Activated T-cell treated with anti-CD3 and anti-CD28 coated beads, Interleukin-2, amount 50 U/mL, for 24 hours (primary cell): ENCODE measurements at regions not wholly inside any gene's neighbourhood (a gene's known extent, or its start where the extent isn't known, plus 50 kb on each side); places are given as distances from the start of the nearest gene placed in this dataset.
"Not testable (repeated sequence)": the region's sequence is repeated elsewhere in the genome, so short reads cannot be mapped to it uniquely, and the experiment has no call there.

ENCODE experiments used
- DNase-seq: peaks from one replicate; pipeline ENCODE4 v3.0.0-alpha.2; 2020
- H3K27ac Mint-ChIP-seq: 2 replicates; pipeline ENCODE4 v1.8.0; 2020; ENCODE audit warnings: mild to moderate bottlenecking, mixed read lengths
- H3K27me3 Mint-ChIP-seq: 2 replicates; pipeline ENCODE4 v1.8.0; 2020; ENCODE audit warnings: mixed read lengths
- H3K36me3 Mint-ChIP-seq: 2 replicates; pipeline ENCODE4 v1.8.0; 2020; ENCODE audit warnings: low read depth, mixed read lengths
- H3K4me1 Mint-ChIP-seq: 2 replicates; pipeline ENCODE4 v1.8.0; 2020; ENCODE audit warnings: low read depth, mixed read lengths
- H3K4me3 Mint-ChIP-seq: 2 replicates; pipeline ENCODE4 v1.8.0; 2020; ENCODE audit warnings: mild to moderate bottlenecking, moderate library complexity, mixed read lengths
- H3K9me3 Mint-ChIP-seq: 2 replicates; pipeline ENCODE4 v1.8.0; 2020; ENCODE audit warnings: mixed read lengths

DNA sequence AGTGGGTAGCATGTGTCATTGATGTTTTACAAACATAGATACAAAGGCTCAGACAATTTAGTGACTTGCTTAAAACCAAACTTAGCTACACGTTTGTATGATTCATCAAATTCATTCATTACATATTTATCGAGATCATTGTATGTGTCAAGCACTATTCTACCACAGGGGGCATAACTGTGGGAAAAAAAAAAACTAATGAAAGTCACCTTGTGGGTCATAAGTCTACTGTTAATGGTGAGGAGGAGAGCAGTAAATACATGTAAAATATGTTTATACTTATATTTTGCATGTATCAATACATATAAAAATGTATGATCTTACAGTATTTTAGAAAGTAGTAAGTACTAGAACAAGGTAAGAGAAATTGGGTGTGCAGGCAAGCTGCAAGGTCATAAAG lies 933.8 kb downstream of the IPMK start:
- H3K4me1 Mint-ChIP-seq = no peaks in the 10 kb centered on the region
- H3K4me3 Mint-ChIP-seq = no peak overlapping the region
- H3K9me3 Mint-ChIP-seq = no peaks in the 10 kb centered on the region
- no peak for DNase-seq
- H3K36me3 Mint-ChIP-seq = no peaks in the 10 kb centered on the region
- no peak overlapping the region for H3K27ac Mint-ChIP-seq
- no peaks in the 10 kb centered on the region for H3K27me3 Mint-ChIP-seq

GRCh38 chr10:57321400-57321854 lies 946.3 kb downstream of the IPMK start:
- not testable (repeated sequence) for H3K27ac Mint-ChIP-seq, DNase-seq, H3K4me3 Mint-ChIP-seq, H3K36me3 Mint-ChIP-seq, H3K4me1 Mint-ChIP-seq, H3K27me3 Mint-ChIP-seq
- peaks cover 10% of the 10 kb centered on the region for H3K9me3 Mint-ChIP-seq

- Mint-ChIP-seq H3K9me3 (peaks cover 10% of the 10 kb centered on the region), H3K4me3 (no peak overlapping the region), H3K4me1 (no peaks in the 10 kb centered on the region), H3K27ac (no peak overlapping the region), H3K27me3 (no peaks in the 10 kb centered on the region), H3K36me3 (no peaks in the 10 kb centered on the region)
- no peak for DNase-seq
Observed at GRCh38 chr10:57320416-57320815, 947.3 kb downstream of the IPMK start.

- Mint-ChIP-seq H3K4me3 (no peak overlapping the region), H3K27me3 (no peaks in the 10 kb centered on the region), H3K27ac (no peak overlapping the region), H3K9me3 (no peaks in the 10 kb centered on the region), H3K4me1 (no peaks in the 10 kb centered on the region), H3K36me3 (no peaks in the 10 kb centered on the region)
- no peak for DNase-seq
Observed at GRCh38 chr10:57314046-57314445, 953.0 kb upstream of the ZWINT start.

GRCh38 chr10:57303566-57303965 lies 942.5 kb upstream of the ZWINT start:
- Mint-ChIP-seq H3K4me1 (no peaks in the 10 kb centered on the region), H3K36me3 (no peaks in the 10 kb centered on the region), H3K4me3 (no peak overlapping the region), H3K27ac (no peak overlapping the region), H3K9me3 (peaks cover 4% of the 10 kb centered on the region), H3K27me3 (no peaks in the 10 kb centered on the region)
- DNase-seq = no peak

- Mint-ChIP-seq H3K27ac (no peak overlapping the region), H3K27me3 (no peaks in the 10 kb centered on the region), H3K4me3 (no peak overlapping the region), H3K4me1 (no peaks in the 10 kb centered on the region), H3K9me3 (peaks cover 4% of the 10 kb centered on the region), H3K36me3 (no peaks in the 10 kb centered on the region)
- DNase-seq = no peak
Observed at GRCh38 chr10:57300718-57301117, 939.7 kb upstream of the ZWINT start.

- Mint-ChIP-seq H3K9me3 (peaks cover 5% of the 10 kb centered on the region), H3K36me3 (no peaks in the 10 kb centered on the region), H3K4me1 (no peaks in the 10 kb centered on the region), H3K27me3 (no peaks in the 10 kb centered on the region), H3K4me3 (no peak overlapping the region), H3K27ac (no peak overlapping the region)
- DNase-seq = no peak
Observed at GRCh38 chr10:57294698-57295097, 933.6 kb upstream of the ZWINT start.

- H3K4me1 Mint-ChIP-seq = no peaks in the 10 kb centered on the region
Observed at GRCh38 chr10:57288754-57289153, 927.7 kb upstream of the ZWINT start.

GRCh38 chr10:57262892-57263291 lies 901.8 kb upstream of the ZWINT start:
- Mint-ChIP-seq H3K4me1 (no peaks in the 10 kb centered on the region), H3K4me3 (no peak overlapping the region), H3K27me3 (no peaks in the 10 kb centered on the region), H3K27ac (no peak overlapping the region), H3K9me3 (peaks cover 4% of the 10 kb centered on the region), H3K36me3 (no peaks in the 10 kb centered on the region)
- DNase-seq = no peak

More at GRCh38 chr10:57288754-57289153, 927.7 kb upstream of the ZWINT start:
- Mint-ChIP-seq H3K36me3 (no peaks in the 10 kb centered on the region), H3K9me3 (peaks cover 7% of the 10 kb centered on the region), H3K4me3 (no peak overlapping the region), H3K27ac (no peak overlapping the region), H3K27me3 (no peaks in the 10 kb centered on the region)
- DNase-seq = no peak

GRCh38 chr10:57260175-57260574 lies 899.1 kb upstream of the ZWINT start:
- H3K4me1 Mint-ChIP-seq = no peaks in the 10 kb centered on the region
- no peak overlapping the region for H3K4me3 Mint-ChIP-seq
- H3K9me3 Mint-ChIP-seq = peaks cover 8% of the 10 kb centered on the region
- no peak for DNase-seq
- no peaks in the 10 kb centered on the region for H3K36me3 Mint-ChIP-seq
- H3K27ac Mint-ChIP-seq = no peak overlapping the region
- H3K27me3 Mint-ChIP-seq = no peaks in the 10 kb centered on the region

DNA sequence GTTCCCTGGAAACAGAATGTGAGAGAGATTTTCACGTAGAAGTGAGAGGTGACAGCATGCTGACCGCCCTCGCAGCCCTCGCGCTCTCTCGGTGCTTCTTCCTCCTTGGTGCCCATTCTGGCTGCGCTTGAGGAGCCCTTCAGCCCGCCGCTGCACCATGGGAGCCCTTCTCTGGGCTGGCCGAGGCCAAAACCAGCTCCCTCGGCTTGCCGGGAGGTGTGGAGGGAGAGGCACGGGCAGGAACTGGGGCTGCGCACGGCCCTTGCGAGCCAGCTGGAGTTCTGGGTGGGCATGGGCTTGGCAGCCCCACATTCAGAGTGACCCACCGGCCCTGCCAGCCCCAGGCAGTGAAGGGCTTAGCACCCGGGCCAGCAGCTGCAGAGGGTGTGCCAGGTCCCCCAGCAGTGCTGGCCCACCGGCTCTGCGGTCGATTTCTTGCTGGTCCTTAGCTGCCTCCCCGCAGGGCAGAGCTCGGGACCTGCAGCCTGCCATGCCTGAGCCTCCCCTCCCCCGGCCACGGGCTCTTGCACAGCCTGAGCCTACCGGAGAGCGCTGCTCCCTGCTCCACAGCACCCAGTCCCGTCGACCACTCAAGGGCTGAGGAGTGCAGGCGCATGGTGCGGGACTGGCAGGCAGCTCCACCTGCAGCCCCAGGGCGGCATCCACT lies 888.7 kb upstream of the ZWINT start:
- Mint-ChIP-seq H3K36me3 (no peaks in the 10 kb centered on the region), H3K4me3 (no peak overlapping the region), H3K4me1 (no peaks in the 10 kb centered on the region), H3K9me3 (peaks cover 2% of the 10 kb centered on the region), H3K27me3 (no peaks in the 10 kb centered on the region), H3K27ac (no peak overlapping the region)
- DNase-seq = no peak

DNA sequence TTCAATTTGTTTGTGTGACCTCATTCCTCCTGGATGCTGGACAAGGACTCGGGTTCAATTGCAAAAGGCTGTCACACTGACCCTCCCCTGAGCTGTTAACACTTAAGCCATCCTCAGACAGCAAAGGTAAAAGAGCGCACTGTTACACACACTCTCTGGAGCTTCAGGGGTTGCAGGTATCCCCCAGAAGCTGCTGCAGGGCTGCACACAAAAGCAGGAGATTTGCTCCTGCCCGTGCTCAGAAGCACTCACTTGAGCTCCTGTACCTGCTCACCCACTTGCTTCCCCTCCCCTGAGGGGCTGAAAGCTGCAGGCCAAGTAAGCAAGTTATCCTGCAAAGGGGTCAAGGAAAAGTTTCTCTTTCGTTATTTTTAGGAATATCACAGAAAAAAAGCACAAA lies 886.2 kb upstream of the ZWINT start:
- Mint-ChIP-seq H3K4me1 (no peaks in the 10 kb centered on the region), H3K36me3 (no peaks in the 10 kb centered on the region), H3K4me3 (no peak overlapping the region), H3K27me3 (no peaks in the 10 kb centered on the region), H3K27ac (no peak overlapping the region), H3K9me3 (peaks cover 2% of the 10 kb centered on the region)
- DNase-seq = no peak

- Mint-ChIP-seq H3K9me3 (peaks cover 25% of the 10 kb centered on the region), H3K27ac (no peak overlapping the region)
Observed at GRCh38 chr10:57225920-57226319, 864.9 kb upstream of the ZWINT start.

DNA sequence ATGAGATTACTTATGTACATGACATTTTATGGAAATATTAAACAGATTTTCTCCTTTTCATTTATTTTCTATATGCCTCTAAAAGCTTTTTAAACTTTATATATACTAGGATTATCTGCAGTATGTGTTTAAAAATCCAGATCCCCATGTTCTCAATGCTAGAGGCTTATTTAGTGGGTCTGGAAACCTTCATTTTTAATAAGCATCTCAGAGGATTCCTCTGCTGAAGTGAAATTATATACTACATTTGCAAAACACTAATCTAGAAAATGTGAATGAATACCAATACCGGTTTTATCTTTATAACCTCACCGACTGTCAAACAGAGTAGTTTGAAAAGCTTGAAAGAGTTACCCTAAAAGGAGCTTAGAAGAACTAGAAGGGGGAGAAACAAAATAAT lies 863.8 kb upstream of the ZWINT start:
- no peak for DNase-seq
- no peaks in the 10 kb centered on the region for H3K27me3 Mint-ChIP-seq
- no peaks in the 10 kb centered on the region for H3K4me1 Mint-ChIP-seq
- H3K4me3 Mint-ChIP-seq = no peak overlapping the region
- no peaks in the 10 kb centered on the region for H3K36me3 Mint-ChIP-seq
- H3K9me3 Mint-ChIP-seq = peaks cover 19% of the 10 kb centered on the region
- H3K27ac Mint-ChIP-seq = no peak overlapping the region

More at GRCh38 chr10:57225920-57226319, 864.9 kb upstream of the ZWINT start:
- Mint-ChIP-seq H3K4me1 (no peaks in the 10 kb centered on the region), H3K27me3 (no peaks in the 10 kb centered on the region), H3K4me3 (no peak overlapping the region), H3K36me3 (no peaks in the 10 kb centered on the region)
- DNase-seq = no peak

- Mint-ChIP-seq H3K27me3 (no peaks in the 10 kb centered on the region), H3K9me3 (peaks cover 11% of the 10 kb centered on the region), H3K4me3 (no peak overlapping the region), H3K27ac (no peak overlapping the region), H3K4me1 (no peaks in the 10 kb centered on the region), H3K36me3 (no peaks in the 10 kb centered on the region)
- no peak for DNase-seq
Observed at GRCh38 chr10:57222603-57223002, 861.5 kb upstream of the ZWINT start.

GRCh38 chr10:57222129-57222528 lies 861.1 kb upstream of the ZWINT start:
- Mint-ChIP-seq H3K27me3 (no peaks in the 10 kb centered on the region), H3K36me3 (no peaks in the 10 kb centered on the region), H3K9me3 (peaks cover 11% of the 10 kb centered on the region), H3K27ac (no peak overlapping the region), H3K4me1 (no peaks in the 10 kb centered on the region), H3K4me3 (no peak overlapping the region)
- no peak for DNase-seq
